DOHH2 (cell line): ENCODE measurements at regions not wholly inside any gene's neighbourhood (a gene's known extent, or its start where the extent isn't known, plus 50 kb on each side); places are given as distances from the start of the nearest gene placed in this dataset.

Source experiments
- H3F3A ChIP-seq: fragments of 200-600 bp; sonication (generic), shearing (Covaris generic); 2 replicates; pipeline ENCODE4 v1.6.0; 2016; ENCODE audit warnings: antibody characterized with exemption, mild to moderate bottlenecking; ENCODE audit not compliant: control insufficient read depth, insufficient read depth
- H3K27ac ChIP-seq: fragments of 200-600 bp; sonication (generic); 2 replicates; pipeline ENCODE4 v1.5.1; 2014; ENCODE audit warnings: low read depth, mild to moderate bottlenecking, low read length, moderate library complexity
- H3K27me3 ChIP-seq: fragments of 200-600 bp; sonication (generic); 2 replicates; pipeline ENCODE4 v1.6.1; 2014; ENCODE audit warnings: mild to moderate bottlenecking, low read length, mixed read lengths; ENCODE audit not compliant: control insufficient read depth
- H3K36me3 ChIP-seq: fragments of 200-600 bp; sonication (generic); 2 replicates; pipeline ENCODE4 v1.6.1; 2014; ENCODE audit warnings: mild to moderate bottlenecking, low read length, moderate library complexity, mixed read lengths; ENCODE audit not compliant: control insufficient read depth
- H3K4me1 ChIP-seq: fragments of 200-600 bp; sonication (generic); 2 replicates; pipeline ENCODE4 v1.6.1; 2014; ENCODE audit warnings: mild to moderate bottlenecking, low read length, mixed read lengths; ENCODE audit not compliant: control insufficient read depth
- H3K4me2 ChIP-seq: fragments of 200-600 bp; sonication (generic); 2 replicates; pipeline ENCODE4 v1.6.0; 2014; ENCODE audit warnings: mild to moderate bottlenecking, low read length, moderate library complexity
- H3K4me3 ChIP-seq: fragments of 200-600 bp; sonication (generic); 2 replicates; pipeline ENCODE4 v1.5.1; 2014; ENCODE audit warnings: mild to moderate bottlenecking, low read length, mixed read lengths
- H3K79me2 ChIP-seq: fragments of 200-600 bp; sonication (generic); 2 replicates; pipeline ENCODE4 v1.6.1; 2014; ENCODE audit warnings: mild to moderate bottlenecking, low read length, mixed read lengths; ENCODE audit not compliant: control insufficient read depth
- H3K9me2 ChIP-seq: fragments of 200-600 bp; sonication (generic); replicated peaks from 2 replicates; pipeline ENCODE4 v1.6.1; 2014; ENCODE audit warnings: mild to moderate bottlenecking, low read length, mixed read lengths; ENCODE audit not compliant: control insufficient read depth
- H3K9me3 ChIP-seq: fragments of 200-600 bp; sonication (generic); 2 replicates; pipeline ENCODE4 v1.6.1; 2014; ENCODE audit warnings: antibody characterized with exemption, low read length, mixed read lengths; ENCODE audit not compliant: control insufficient read depth, insufficient read depth
- H4K20me1 ChIP-seq: fragments of 200-600 bp; sonication (generic); 2 replicates; pipeline ENCODE4 v1.6.0; 2014; ENCODE audit warnings: low read depth, mild to moderate bottlenecking, antibody characterized with exemption, low read length, moderate library complexity; ENCODE audit not compliant: control insufficient read depth, insufficient read depth
- CTCF ChIP-seq: fragments of 200-600 bp; sonication (generic); IDR thresholded peaks from one replicate; pipeline ENCODE4 v1.5.1; 2014; ENCODE audit warnings: antibody characterized with exemption, mild to moderate bottlenecking, low read depth, low read length; ENCODE audit not compliant: poor library complexity, severe bottlenecking
- EZH2phosphoT487 ChIP-seq: fragments of 200-600 bp; sonication (generic); IDR thresholded peaks from 2 replicates; pipeline ENCODE4 v1.6.1; 2017; ENCODE audit warnings: borderline replicate concordance, mild to moderate bottlenecking, antibody characterized with exemption, low read length, moderate library complexity, mixed read lengths

GRCh38 chr1:219808790-219809189, 119.6 kb downstream of the SLC30A10 start:
- TF ChIP-seq CTCF, result no peak
- TF ChIP-seq EZH2phosphoT487, result no peak
- no peaks in the 10 kb centered on the region for H3K4me1 ChIP-seq
- no peaks in the 10 kb centered on the region for H3K9me3 ChIP-seq
- no peaks in the 10 kb centered on the region for H3K9me2 ChIP-seq
- H3K27me3 ChIP-seq, result peaks cover 21% of the 10 kb centered on the region
- H3K27ac ChIP-seq, result no peak overlapping the region
- H3K4me3 ChIP-seq, result no peak overlapping the region
- no peaks in the 10 kb centered on the region for H3K79me2 ChIP-seq
- no peaks in the 10 kb centered on the region for H4K20me1 ChIP-seq
- no peaks in the 10 kb centered on the region for H3K36me3 ChIP-seq
- no peaks in the 10 kb centered on the region for H3F3A ChIP-seq
- no peak overlapping the region for H3K4me2 ChIP-seq

- Histone ChIP-seq H3K79me2 (no peaks in the 10 kb centered on the region), H3K4me1 (no peaks in the 10 kb centered on the region), H4K20me1 (no peaks in the 10 kb centered on the region), H3K27me3 (peaks cover 6% of the 10 kb centered on the region; the same call in 1 of the 2 replicates), H3K36me3 (no peaks in the 10 kb centered on the region), H3F3A (no peaks in the 10 kb centered on the region), H3K4me2 (no peak overlapping the region), H3K4me3 (no peak overlapping the region), H3K9me2 (no peaks in the 10 kb centered on the region), H3K27ac (no peak overlapping the region), H3K9me3 (no peaks in the 10 kb centered on the region)
- no peak for TF ChIP-seq CTCF
- no peak for TF ChIP-seq EZH2phosphoT487
Measured at GRCh38 chr1:219806642-219807041, 121.7 kb downstream of the SLC30A10 start.

GRCh38 chr1:219806020-219806419, 122.3 kb downstream of the SLC30A10 start:
- TF ChIP-seq EZH2phosphoT487, result no peak
- no peak for TF ChIP-seq CTCF
- no peak overlapping the region for H3K4me3 ChIP-seq
- H3F3A ChIP-seq, result no peaks in the 10 kb centered on the region
- H3K79me2 ChIP-seq, result no peaks in the 10 kb centered on the region
- no peaks in the 10 kb centered on the region for H3K4me1 ChIP-seq
- H3K27me3 ChIP-seq, result peaks cover 6% of the 10 kb centered on the region; the same call in 1 of the 2 replicates
- H3K4me2 ChIP-seq, result no peak overlapping the region
- no peaks in the 10 kb centered on the region for H3K9me3 ChIP-seq
- H3K36me3 ChIP-seq, result no peaks in the 10 kb centered on the region
- H4K20me1 ChIP-seq, result no peaks in the 10 kb centered on the region
- H3K9me2 ChIP-seq, result no peaks in the 10 kb centered on the region
- H3K27ac ChIP-seq, result no peak overlapping the region

- no peak overlapping the region for H3K27ac ChIP-seq
- H3K9me2 ChIP-seq, result no peaks in the 10 kb centered on the region
- H3K4me1 ChIP-seq, result no peaks in the 10 kb centered on the region
- peaks cover 7% of the 10 kb centered on the region for H3K27me3 ChIP-seq
- H3K9me3 ChIP-seq, result no peaks in the 10 kb centered on the region
- H3F3A ChIP-seq, result no peaks in the 10 kb centered on the region
- no peaks in the 10 kb centered on the region for H3K36me3 ChIP-seq
- no peaks in the 10 kb centered on the region for H3K79me2 ChIP-seq
- H3K4me3 ChIP-seq, result no peak overlapping the region
- no peak overlapping the region for H3K4me2 ChIP-seq
- no peaks in the 10 kb centered on the region for H4K20me1 ChIP-seq
- TF ChIP-seq EZH2phosphoT487, result no peak
- TF ChIP-seq CTCF, result no peak
Measured at GRCh38 chr1:219805191-219805590, 123.2 kb downstream of the SLC30A10 start.
